HG02642 (cell line): ENCODE measurements at regions not wholly inside any gene's neighbourhood (a gene's known extent, or its start where the extent isn't known, plus 50 kb on each side); places are given as distances from the start of the nearest gene placed in this dataset.
A peak's percentile ranks its signal among the peaks of the same experiment; 100 is the strongest.
"Not testable (repeated sequence)": the region's sequence is repeated elsewhere in the genome, so short reads cannot be mapped to it uniquely, and the experiment has no call there.

Experiments used
- ATAC-seq: cut with Tn5 transposase; IDR thresholded peaks from one replicate; pipeline ENCODE4 v1.9.1; 2021; ENCODE audit warnings: mild to moderate bottlenecking; ENCODE audit not compliant: unreplicated experiment, poor library complexity

GRCh38 chr2:58466021-58466420 is 224.9 kb upstream of the FANCL start:
- not testable (repeated sequence) for ATAC-seq

GRCh38 chr2:58460670-58461069 is 219.5 kb upstream of the FANCL start:
- no peak for ATAC-seq

GRCh38 chr2:58449286-58450010 is 208.3 kb upstream of the FANCL start:
- peak; percentile 84 for ATAC-seq

GRCh38 chr2:58448845-58449244 is 207.7 kb upstream of the FANCL start:
- no peak for ATAC-seq

- ATAC-seq, result peak; percentile 76
Measured at GRCh38 chr2:58448065-58448507, 207.0 kb upstream of the FANCL start.

GRCh38 chr2:58447586-58447985 is 206.5 kb upstream of the FANCL start:
- ATAC-seq, result no peak

- ATAC-seq, result no peak
Measured at GRCh38 chr2:58441643-58442042, 200.5 kb upstream of the FANCL start.

- no peak for ATAC-seq
Measured at GRCh38 chr2:58436872-58437271, 195.7 kb upstream of the FANCL start.

- ATAC-seq, result no peak
Measured at GRCh38 chr2:58435246-58435645, 194.1 kb upstream of the FANCL start.

GRCh38 chr2:58434692-58435091 is 193.6 kb upstream of the FANCL start:
- ATAC-seq, result no peak

GRCh38 chr2:58432491-58433170 is 191.5 kb upstream of the FANCL start:
- ATAC-seq, result no peak

GRCh38 chr2:58429014-58429875 is 188.1 kb upstream of the FANCL start:
- peak; percentile 6 for ATAC-seq

GRCh38 chr2:58428096-58429013 is 187.2 kb upstream of the FANCL start:
- peak; percentile 68 for ATAC-seq

GRCh38 chr2:58427572-58428095 is 186.5 kb upstream of the FANCL start:
- peak; percentile 31 for ATAC-seq

GRCh38 chr2:58425368-58425767 is 184.2 kb upstream of the FANCL start:
- ATAC-seq, result no peak

GRCh38 chr2:58419983-58420382 is 178.9 kb upstream of the FANCL start:
- ATAC-seq, result no peak

GRCh38 chr2:58416696-58417095 is 175.6 kb upstream of the FANCL start:
- ATAC-seq, result no peak

- no peak for ATAC-seq
Measured at GRCh38 chr2:58414506-58414905, 173.4 kb upstream of the FANCL start.

GRCh38 chr2:58410549-58410948 is 169.4 kb upstream of the FANCL start:
- ATAC-seq, result no peak

GRCh38 chr2:58407487-58407886 is 166.4 kb upstream of the FANCL start:
- ATAC-seq, result no peak
